ENCODE measurements at regions not wholly inside any gene's neighbourhood (a gene's known extent, or its start where the extent isn't known, plus 50 kb on each side); places are given as distances from the start of the nearest gene placed in this dataset.

- no peak for TF ChIP-seq CTCF (IDR thresholded peaks at IDR 0.05; ENCODE audit: low read depth, low read length, missing control alignments)
- in situ Hi-C loops (cut with HindIII; ENCODE audit: low pct_ligation_motif_present, low sequenced_read_pairs), result no loop called here
- DNase-seq, result no peak
- Histone ChIP-seq H3K27ac (no peak overlapping the region), H3K27me3 (replicated peaks) (no peaks in the 10 kb centered on the region), H3K36me3 (replicated peaks) (no peaks in the 10 kb centered on the region), H3K4me3 (ENCODE audit: low read depth, low read length) (no peak overlapping the region)
Observed at GRCh38 chr4:110730318-110730717, 107.4 kb upstream of the PITX2 start.

- H3K27ac ChIP-seq, result no peak overlapping the region
- in situ Hi-C loops (cut with HindIII; ENCODE audit: low pct_ligation_motif_present, low sequenced_read_pairs), result no loop called here
- no peak overlapping the region for H3K4me3 ChIP-seq (ENCODE audit: low read depth, low read length)
- TF ChIP-seq CTCF (IDR thresholded peaks at IDR 0.05; ENCODE audit: low read depth, low read length, missing control alignments), result no peak
- H3K36me3 ChIP-seq (replicated peaks), result no peaks in the 10 kb centered on the region
- no peaks in the 10 kb centered on the region for H3K27me3 ChIP-seq (replicated peaks)
- no peak for DNase-seq
Observed at GRCh38 chr4:110733901-110734300, 111.0 kb upstream of the PITX2 start.

GRCh38 chr4:110735686-110736085 lies 112.8 kb upstream of the PITX2 start:
- H3K36me3 ChIP-seq (replicated peaks), result no peaks in the 10 kb centered on the region
- no peak for TF ChIP-seq CTCF (IDR thresholded peaks at IDR 0.05; ENCODE audit: low read depth, low read length, missing control alignments)
- no peaks in the 10 kb centered on the region for H3K27me3 ChIP-seq (replicated peaks)
- no peak overlapping the region for H3K27ac ChIP-seq
- in situ Hi-C loops (cut with HindIII; ENCODE audit: low pct_ligation_motif_present, low sequenced_read_pairs), result no loop called here
- no peak overlapping the region for H3K4me3 ChIP-seq (ENCODE audit: low read depth, low read length)
- DNase-seq, result peak; percentile 18

GRCh38 chr4:110737931-110738330 lies 115.1 kb upstream of the PITX2 start:
- no peak for DNase-seq
- Histone ChIP-seq H3K36me3 (replicated peaks) (no peaks in the 10 kb centered on the region), H3K27me3 (replicated peaks) (no peaks in the 10 kb centered on the region), H3K4me3 (ENCODE audit: low read depth, low read length) (no peak overlapping the region), H3K27ac (no peak overlapping the region)
- TF ChIP-seq CTCF (IDR thresholded peaks at IDR 0.05; ENCODE audit: low read depth, low read length, missing control alignments), result no peak
- in situ Hi-C loops (cut with HindIII; ENCODE audit: low pct_ligation_motif_present, low sequenced_read_pairs), result no loop called here

GRCh38 chr4:110742143-110742542 lies 119.3 kb upstream of the PITX2 start:
- TF ChIP-seq CTCF (IDR thresholded peaks at IDR 0.05; ENCODE audit: low read depth, low read length, missing control alignments), result no peak
- H3K4me3 ChIP-seq (ENCODE audit: low read depth, low read length), result no peak overlapping the region
- no peaks in the 10 kb centered on the region for H3K36me3 ChIP-seq (replicated peaks)
- no peaks in the 10 kb centered on the region for H3K27me3 ChIP-seq (replicated peaks)
- no peak for DNase-seq
- in situ Hi-C loops (cut with HindIII; ENCODE audit: low pct_ligation_motif_present, low sequenced_read_pairs), result no loop called here
- H3K27ac ChIP-seq, result no peak overlapping the region

GRCh38 chr4:110748071-110748470 lies 125.2 kb upstream of the PITX2 start:
- Histone ChIP-seq H3K27ac (no peak overlapping the region), H3K4me3 (ENCODE audit: low read depth, low read length) (no peak overlapping the region), H3K36me3 (replicated peaks) (no peaks in the 10 kb centered on the region), H3K27me3 (replicated peaks) (no peaks in the 10 kb centered on the region)
- TF ChIP-seq CTCF (IDR thresholded peaks at IDR 0.05; ENCODE audit: low read depth, low read length, missing control alignments), result no peak
- in situ Hi-C loops (cut with HindIII; ENCODE audit: low pct_ligation_motif_present, low sequenced_read_pairs), result no loop called here
- no peak for DNase-seq

Data from brain microvascular endothelial cell (primary cell).